T-cell (primary cell): ENCODE measurements at regions not wholly inside any gene's neighbourhood (a gene's known extent, or its start where the extent isn't known, plus 50 kb on each side); places are given as distances from the start of the nearest gene placed in this dataset.

Experiments
- ATAC-seq, 4 experiments: fragments of 200-7000 bp in 3 of 4; fragments of 150-1000 bp in 1 of 4; cut with Tn5 transposase; replicated peaks in 1 of 4; 1 replicate in 3 of 4; 2 replicates in 1 of 4; pipeline ENCODE4 v1.10.0; 2021; ENCODE audit warnings: moderate library complexity in 3 of 4, mild to moderate bottlenecking in 2 of 4, moderate number of reproducible peaks in 1 of 4
- CTCF ChIA-PET, 2 donors: fragments of 300-600 bp; sonication (Branson Sonifier 250); formaldehyde crosslinking; loops; one replicate each; lab custom pipeline; 2022; ENCODE audit warnings: antibody characterized with exemption in 2 of 2; lab: Charles Lee
- POLR2A ChIA-PET, 2 donors: fragments of 300-600 bp; sonication (Branson Sonifier 250); formaldehyde crosslinking; loops; one replicate each; lab custom pipeline; 2022; ENCODE audit warnings: antibody characterized with exemption in 2 of 2; lab: Charles Lee
- DNase-seq, 35 experiments: peaks; one replicate each; pipeline versions ENCODE4 v3.0.0 to v3.0.0-alpha.2; 2013 to 2023
- H3K27ac ChIP-seq: one replicate; pipeline ENCODE4 v1.5.1; 2013; ENCODE audit warnings: low read length
- H3K27me3 ChIP-seq, 2 experiments: replicated peaks in 1 of 2; 1 replicate in 1 of 2; 2 replicates in 1 of 2; pipeline versions ENCODE4 v1.6.1 to v1.7.0; 2013; ENCODE audit warnings: low read length in 1 of 2, mixed read lengths in 1 of 2; ENCODE audit not compliant: control insufficient read depth in 2 of 2, insufficient read depth in 2 of 2; ENCODE audit errors: extremely low read depth in 1 of 2
- H3K36me3 ChIP-seq, 2 donors: 1 replicate in 1 of 2; 2 replicates in 1 of 2; pipeline versions ENCODE4 v1.6.1 to v1.7.0; 2013; ENCODE audit warnings: low read length in 1 of 2; ENCODE audit not compliant: control insufficient read depth in 2 of 2, insufficient read depth in 1 of 2; ENCODE audit errors: extremely low read depth in 1 of 2
- H3K4me1 ChIP-seq, 2 experiments: 1 replicate in 1 of 2; 2 replicates in 1 of 2; pipeline versions ENCODE4 v1.6.1 to v1.7.0; 2013; ENCODE audit warnings: low read length in 2 of 2, mixed read lengths in 1 of 2; ENCODE audit not compliant: insufficient read depth in 2 of 2, control insufficient read depth in 1 of 2; ENCODE audit errors: extremely low read depth in 1 of 2
- H3K4me3 ChIP-seq, 2 donors: 1 replicate in 1 of 2; 2 replicates in 1 of 2; pipeline versions ENCODE4 v1.5.1 to v1.7.0; 2013; ENCODE audit warnings: mild to moderate bottlenecking in 2 of 2, low read length in 1 of 2, moderate library complexity in 1 of 2; ENCODE audit not compliant: control insufficient read depth in 1 of 2; ENCODE audit errors: extremely low read depth in 1 of 2
- H3K9me3 ChIP-seq: 2 replicates; pipeline ENCODE4 v1.7.0; 2013
- H3K27ac Mint-ChIP-seq, 2 donors: one replicate each; pipeline ENCODE4 v1.8.0; 2020 to 2021; ENCODE audit warnings: mild to moderate bottlenecking in 2 of 2, mixed read lengths in 2 of 2
- H3K27me3 Mint-ChIP-seq, 2 donors: one replicate each; pipeline ENCODE4 v1.8.0; 2021 to 2022; ENCODE audit warnings: mixed read lengths in 2 of 2
- H3K36me3 Mint-ChIP-seq: one replicate; pipeline ENCODE4 v1.8.0; 2021; ENCODE audit warnings: mixed read lengths
- H3K4me1 Mint-ChIP-seq, 3 donors: one replicate each; pipeline ENCODE4 v1.8.0; 2020 to 2022; ENCODE audit warnings: mixed read lengths in 3 of 3, mild to moderate bottlenecking in 1 of 3
- H3K4me3 Mint-ChIP-seq, 3 donors: one replicate each; pipeline ENCODE4 v1.8.0; 2020 to 2022; ENCODE audit warnings: mild to moderate bottlenecking in 3 of 3, mixed read lengths in 3 of 3, moderate library complexity in 3 of 3
- H3K9me3 Mint-ChIP-seq, 3 donors: one replicate each; pipeline ENCODE4 v1.8.0; 2020 to 2022; ENCODE audit warnings: mixed read lengths in 3 of 3
- WGBS: methylation state at CpG from one replicate; pipeline ENCODE4 v1.1.5; 2013; ENCODE audit warnings: missing lambda C conversion rate; ENCODE audit not compliant: insufficient coverage; 5-methylcytosine and 5-hydroxymethylcytosine counted together

DNA sequence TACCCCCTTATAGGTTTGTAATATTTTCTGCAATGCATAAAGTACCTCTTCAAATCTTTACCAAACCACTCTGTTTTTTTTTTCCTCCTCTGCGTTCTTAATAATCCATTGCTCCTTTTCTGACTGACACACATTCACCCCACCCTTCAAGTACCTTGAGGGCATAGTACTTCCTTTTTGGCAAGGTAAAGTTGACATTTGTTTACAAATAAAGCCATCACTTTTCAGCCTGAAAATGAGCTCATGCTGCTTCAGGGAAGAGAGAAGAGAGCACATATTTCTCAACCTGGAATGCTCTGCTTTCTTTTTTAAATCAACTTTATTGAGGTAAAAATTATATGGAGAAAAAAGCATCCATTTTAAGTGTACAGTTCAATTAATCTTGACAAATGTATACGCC is 113.9 kb downstream of the AGTR2 start:
- Histone ChIP-seq H3K9me3 (no peaks in the 10 kb centered on the region), H3K27ac (no peak overlapping the region), H3K36me3 (no peaks in the 10 kb centered on the region), H3K27me3 (no peaks in the 10 kb centered on the region), H3K4me1 (no peaks in the 10 kb centered on the region), H3K4me3 (no peak overlapping the region)
- no peaks in the 10 kb centered on the region for H3K36me3 Mint-ChIP-seq
- ChIA-PET POLR2A (no interaction called here), CTCF (no interaction called here)
- no peaks in the 10 kb centered on the region for H3K9me3 Mint-ChIP-seq
- peaks cover 0 to 9% of the 10 kb centered on the region in 2 donors for H3K27me3 Mint-ChIP-seq
- DNase-seq (no peak), ATAC-seq (no peak)
- no peak overlapping the region for H3K4me3 Mint-ChIP-seq
- H3K4me1 Mint-ChIP-seq = no peaks in the 10 kb centered on the region
- no peak overlapping the region for H3K27ac Mint-ChIP-seq
- WGBS = no CpG with 5 or more reads among the region's 2 CpGs

DNA sequence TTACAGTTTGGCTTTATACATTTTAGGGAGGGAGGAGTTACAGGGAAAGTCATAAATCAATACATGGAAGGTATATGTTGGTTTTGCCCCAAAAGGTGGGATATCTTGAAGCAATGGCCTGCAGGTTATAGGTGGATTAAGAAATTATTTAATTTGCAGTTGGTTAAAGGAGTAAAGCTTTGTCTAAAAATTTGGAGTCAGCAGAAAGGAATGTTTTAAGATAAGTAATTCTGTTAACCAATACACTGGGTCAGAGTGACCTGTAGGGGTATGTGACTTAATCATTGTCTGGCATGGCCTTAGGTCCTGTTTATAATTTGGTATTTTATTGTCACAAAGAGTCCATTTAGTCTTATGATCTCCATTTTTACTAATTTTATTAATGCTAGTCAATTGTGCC is 115.0 kb downstream of the AGTR2 start:
- no peaks in the 10 kb centered on the region for H3K36me3 ChIP-seq
- H3K9me3 Mint-ChIP-seq = no peaks in the 10 kb centered on the region
- no peak overlapping the region for H3K4me3 Mint-ChIP-seq
- H3K27me3 Mint-ChIP-seq = peaks cover 0 to 6% of the 10 kb centered on the region in 2 donors
- CTCF ChIA-PET = no interaction called here
- POLR2A ChIA-PET = interaction anchor here in 1 of 2 donors (0.6 kb wide), 1 partner anchor 1186 kb away, joined by 3 read pairs; no protein-coding TSS in a partner anchor
- H3K27ac Mint-ChIP-seq = no peak overlapping the region
- no peaks in the 10 kb centered on the region for H3K9me3 ChIP-seq
- no peaks in the 10 kb centered on the region for H3K36me3 Mint-ChIP-seq
- H3K27me3 ChIP-seq = no peaks in the 10 kb centered on the region
- no peak overlapping the region for H3K27ac ChIP-seq
- H3K4me3 ChIP-seq = no peak overlapping the region
- no peaks in the 10 kb centered on the region for H3K4me1 ChIP-seq
- H3K4me1 Mint-ChIP-seq = no peaks in the 10 kb centered on the region
- DNase-seq (no peak), ATAC-seq (no peak)

- Histone ChIP-seq H3K4me3 (no peak overlapping the region), H3K4me1 (no peaks in the 10 kb centered on the region), H3K36me3 (no peaks in the 10 kb centered on the region), H3K27me3 (no peaks in the 10 kb centered on the region), H3K27ac (no peak overlapping the region), H3K9me3 (no peaks in the 10 kb centered on the region)
- POLR2A ChIA-PET = no interaction called here
- Mint-ChIP-seq H3K27ac (no peak overlapping the region), H3K36me3 (no peaks in the 10 kb centered on the region), H3K27me3 (no peaks in the 10 kb centered on the region), H3K9me3 (no peaks in the 10 kb centered on the region), H3K4me3 (no peak overlapping the region), H3K4me1 (no peaks in the 10 kb centered on the region)
- ATAC-seq (no peak), DNase-seq (no peak)
- CTCF ChIA-PET = no interaction called here
Observed at GRCh38 chrX:116289592-116289991, 119.0 kb downstream of the AGTR2 start.

GRCh38 chrX:116290359-116290758 is 119.8 kb downstream of the AGTR2 start:
- ATAC-seq (no peak), DNase-seq (no peak)
- no peaks in the 10 kb centered on the region for H3K9me3 Mint-ChIP-seq
- H3K36me3 ChIP-seq = no peaks in the 10 kb centered on the region
- no peak overlapping the region for H3K27ac Mint-ChIP-seq
- no peaks in the 10 kb centered on the region for H3K27me3 ChIP-seq
- no peak overlapping the region for H3K27ac ChIP-seq
- no peaks in the 10 kb centered on the region for H3K4me1 ChIP-seq
- H3K27me3 Mint-ChIP-seq = no peaks in the 10 kb centered on the region
- H3K36me3 Mint-ChIP-seq = no peaks in the 10 kb centered on the region
- H3K4me3 ChIP-seq = no peak overlapping the region
- POLR2A ChIA-PET = interaction anchor here in 1 of 2 donors (0.6 kb wide), 1 partner anchor 48 kb away, joined by 3 read pairs; no protein-coding TSS in a partner anchor
- no peak overlapping the region for H3K4me3 Mint-ChIP-seq
- H3K9me3 ChIP-seq = no peaks in the 10 kb centered on the region
- no peaks in the 10 kb centered on the region for H3K4me1 Mint-ChIP-seq
- CTCF ChIA-PET = no interaction called here
- no CpG with 5 or more reads among the region's 1 CpG for WGBS

GRCh38 chrX:116292183-116292582 is 121.6 kb downstream of the AGTR2 start:
- CTCF ChIA-PET = no interaction called here
- Histone ChIP-seq H3K9me3 (no peaks in the 10 kb centered on the region), H3K27ac (no peak overlapping the region)

GRCh38 chrX:116298956-116299355 is 128.4 kb downstream of the AGTR2 start:
- no CpG with 5 or more reads among the region's 3 CpGs for WGBS
- no peak for ATAC-seq
- no peaks in the 10 kb centered on the region for H3K4me1 Mint-ChIP-seq
- CTCF ChIA-PET = interaction anchor here in 1 of 2 donors (0.6 kb wide), 1 partner anchor 964 kb away, joined by 3 read pairs; no protein-coding TSS in a partner anchor
- no peak for DNase-seq
- H3K9me3 Mint-ChIP-seq = peaks cover 0 to 4% (median 0%) of the 10 kb centered on the region in 3 donors
- H3K4me3 Mint-ChIP-seq = no peak overlapping the region
- Histone ChIP-seq H3K4me3 (no peak overlapping the region), H3K27me3 (no peaks in the 10 kb centered on the region), H3K4me1 (no peaks in the 10 kb centered on the region), H3K36me3 (no peaks in the 10 kb centered on the region), H3K9me3 (no peaks in the 10 kb centered on the region), H3K27ac (no peak overlapping the region)
- POLR2A ChIA-PET = no interaction called here
- H3K27ac Mint-ChIP-seq = no peak overlapping the region
- peaks cover 0 to 3% of the 10 kb centered on the region in 2 donors for H3K27me3 Mint-ChIP-seq
- no peaks in the 10 kb centered on the region for H3K36me3 Mint-ChIP-seq

More at GRCh38 chrX:116292183-116292582, 121.6 kb downstream of the AGTR2 start:
- WGBS = no CpG with 5 or more reads among the region's 4 CpGs
- H3K4me3 Mint-ChIP-seq = no peak overlapping the region
- no peak for ATAC-seq
- no peak for DNase-seq
- no peaks in the 10 kb centered on the region for H3K36me3 ChIP-seq
- POLR2A ChIA-PET = no interaction called here
- no peaks in the 10 kb centered on the region for H3K4me1 Mint-ChIP-seq
- no peaks in the 10 kb centered on the region for H3K36me3 Mint-ChIP-seq
- no peaks in the 10 kb centered on the region for H3K4me1 ChIP-seq
- no peak overlapping the region for H3K4me3 ChIP-seq
- H3K27ac Mint-ChIP-seq = no peak overlapping the region
- no peaks in the 10 kb centered on the region for H3K27me3 Mint-ChIP-seq
- no peaks in the 10 kb centered on the region for H3K27me3 ChIP-seq
- H3K9me3 Mint-ChIP-seq = no peaks in the 10 kb centered on the region

DNA sequence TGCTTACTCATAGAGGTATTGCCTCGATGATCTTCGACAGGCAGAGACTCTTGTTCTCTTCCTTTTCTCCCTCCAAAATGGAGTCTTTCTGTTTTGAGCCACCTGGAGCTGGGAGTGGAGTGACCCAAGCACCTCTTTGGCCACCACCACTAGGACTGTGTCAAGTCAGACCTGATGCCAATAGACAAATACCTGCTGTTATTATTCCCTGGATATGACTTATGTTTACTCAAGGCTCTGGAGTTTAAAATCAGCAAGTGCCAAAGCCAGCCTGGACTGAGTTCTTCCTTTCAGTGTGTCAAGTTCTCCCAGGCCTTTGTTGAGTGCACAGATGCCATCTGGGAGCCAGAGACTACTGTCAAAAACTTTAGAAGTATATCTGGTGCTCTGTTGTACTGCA is 130.2 kb upstream of the SLC6A14 start:
- ChIA-PET POLR2A (no interaction called here), CTCF (no interaction called here)
- no peak for ATAC-seq
- H3K27ac ChIP-seq = no peak overlapping the region
- no peaks in the 10 kb centered on the region for H3K36me3 ChIP-seq
- Mint-ChIP-seq H3K27me3 (peaks cover 0 to 12% of the 10 kb centered on the region in 2 donors), H3K9me3 (peaks cover 0 to 4% (median 4%) of the 10 kb centered on the region in 3 donors), H3K4me1 (no peaks in the 10 kb centered on the region), H3K4me3 (no peak overlapping the region), H3K27ac (no peak overlapping the region), H3K36me3 (no peaks in the 10 kb centered on the region)
- no peaks in the 10 kb centered on the region for H3K9me3 ChIP-seq
- H3K27me3 ChIP-seq = no peaks in the 10 kb centered on the region
- H3K4me3 ChIP-seq = no peak overlapping the region
- WGBS = no CpG with 5 or more reads among the region's 2 CpGs
- no peak for DNase-seq
- H3K4me1 ChIP-seq = no peaks in the 10 kb centered on the region
